Embryonic facial prominence (tissue), 1 donor: ENCODE measurements at regions not wholly inside any gene's neighbourhood (a gene's known extent, or its start where the extent isn't known, plus 50 kb on each side); places are given as distances from the start of the nearest gene placed in this dataset.

Source experiments
- DNase-seq: peaks from one replicate; pipeline ENCODE4 v3.0.0-alpha.2; 2016; ENCODE audit errors: extremely low spot score

DNA sequence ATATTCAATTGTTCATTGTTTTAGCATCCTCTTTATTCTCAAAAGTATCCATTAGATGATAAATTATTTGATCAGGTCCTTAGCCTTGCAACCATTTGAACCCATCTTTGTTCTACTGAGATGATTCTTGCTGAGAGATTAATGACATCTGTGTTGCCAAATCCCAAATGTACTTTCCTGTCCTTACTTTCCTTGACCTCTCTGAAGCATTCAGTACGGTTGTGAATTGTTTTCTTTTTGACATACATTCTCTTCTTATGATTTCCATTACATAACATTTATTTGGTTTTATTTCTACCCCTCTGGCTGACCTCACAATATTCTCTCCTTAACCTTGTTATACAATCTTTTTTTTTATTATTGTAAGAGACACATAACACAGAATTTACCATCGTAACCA, 1058.6 kb upstream of the CNTNAP5 start:
- no peak for DNase-seq

DNA sequence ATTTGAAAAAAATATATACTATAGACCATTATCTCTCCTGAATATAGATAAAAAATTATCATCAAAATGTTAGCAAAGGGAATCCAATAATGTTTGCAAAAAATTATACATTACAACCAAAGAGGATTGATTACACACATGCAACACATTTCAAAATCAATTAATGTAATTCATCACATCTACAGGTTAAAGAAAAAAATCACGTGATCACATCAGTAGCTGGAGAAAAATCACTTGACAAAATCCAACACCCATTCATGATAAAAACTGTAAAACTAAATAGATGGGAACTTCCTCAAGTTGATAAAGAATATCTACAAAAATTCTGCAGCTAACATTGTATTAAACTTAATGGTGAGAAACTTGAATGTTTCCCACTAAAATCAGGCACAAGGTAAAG, 1047.5 kb upstream of the CNTNAP5 start:
- no peak for DNase-seq

DNA sequence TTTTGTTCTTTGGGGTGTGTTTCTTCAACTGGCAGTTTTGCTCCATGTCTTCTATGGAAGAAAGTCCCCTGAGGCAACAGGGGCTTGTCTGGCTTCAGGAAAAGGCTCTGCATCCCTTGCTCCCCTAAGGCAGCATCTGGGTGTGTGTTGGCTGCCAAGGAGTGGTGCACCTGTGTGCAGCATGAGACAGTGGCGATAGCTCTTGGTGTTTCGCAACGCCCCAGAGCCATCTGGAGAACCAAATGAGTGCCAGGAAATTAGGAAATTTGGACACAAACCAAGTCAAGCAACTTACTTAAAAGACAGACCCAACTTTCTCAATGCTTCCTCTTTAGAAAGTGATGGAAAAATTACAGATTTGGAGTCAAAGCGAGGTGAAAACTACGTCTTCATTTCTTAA, 1044.4 kb upstream of the CNTNAP5 start:
- no peak for DNase-seq

DNA sequence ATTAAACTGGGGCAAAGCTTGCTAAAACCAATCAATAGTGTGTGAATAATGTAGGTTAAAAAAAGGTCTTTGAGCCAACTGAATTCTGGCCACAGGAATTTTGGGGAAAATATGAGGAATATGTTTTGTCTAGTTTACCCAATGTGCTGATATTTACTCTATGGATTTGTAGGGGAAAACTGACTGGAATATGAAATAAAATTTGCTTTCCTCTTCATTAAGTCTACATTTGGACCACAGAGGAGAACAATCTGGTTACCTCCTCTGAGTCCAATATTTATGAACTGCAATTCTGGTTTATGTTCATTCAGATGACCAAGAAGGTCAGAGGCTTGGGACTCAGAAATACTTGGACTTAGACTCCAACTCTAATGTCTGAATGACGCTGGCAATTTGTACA, 1042.2 kb upstream of the CNTNAP5 start:
- no peak for DNase-seq

DNA sequence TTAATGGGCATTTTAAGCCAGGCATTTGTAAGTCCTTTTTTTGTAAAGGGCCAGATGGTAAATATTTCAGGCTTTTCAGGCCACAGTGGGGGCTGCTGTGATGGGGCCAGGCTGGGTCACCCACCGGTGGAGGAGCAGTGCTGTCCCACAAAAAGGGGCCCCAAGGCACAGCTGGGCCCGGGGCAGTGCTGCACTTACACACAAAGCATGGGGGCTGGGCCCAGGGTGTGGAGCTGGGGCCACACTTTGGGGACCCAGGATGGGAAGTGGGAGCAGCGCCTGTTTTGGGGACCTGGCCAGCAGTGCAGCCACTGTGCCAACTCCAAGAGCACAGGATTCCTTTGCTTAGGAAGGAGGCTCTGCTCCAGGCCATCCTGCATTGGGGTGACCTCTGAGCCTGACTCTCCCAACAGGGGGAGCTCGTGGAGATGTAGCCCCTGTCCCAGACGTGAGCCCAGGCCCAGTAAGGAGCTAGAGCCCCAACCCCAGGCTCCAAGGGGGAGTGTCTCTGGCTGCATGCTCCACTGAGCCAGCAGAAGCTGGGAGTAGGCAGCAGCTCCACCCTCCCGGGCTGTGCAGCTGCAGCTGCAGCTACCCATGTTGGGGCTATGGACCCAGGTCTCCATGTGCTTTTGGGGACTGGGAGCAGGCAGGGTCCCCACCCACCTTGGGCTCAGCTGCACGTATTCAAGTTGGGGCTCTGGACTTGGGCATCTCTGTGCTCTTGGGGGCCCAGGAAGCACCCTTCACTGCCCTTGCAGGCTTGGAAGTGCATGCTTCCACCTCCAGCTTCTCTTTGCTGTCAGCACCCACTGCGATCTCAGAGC, 1036.5 kb upstream of the CNTNAP5 start:
- no peak for DNase-seq

DNA sequence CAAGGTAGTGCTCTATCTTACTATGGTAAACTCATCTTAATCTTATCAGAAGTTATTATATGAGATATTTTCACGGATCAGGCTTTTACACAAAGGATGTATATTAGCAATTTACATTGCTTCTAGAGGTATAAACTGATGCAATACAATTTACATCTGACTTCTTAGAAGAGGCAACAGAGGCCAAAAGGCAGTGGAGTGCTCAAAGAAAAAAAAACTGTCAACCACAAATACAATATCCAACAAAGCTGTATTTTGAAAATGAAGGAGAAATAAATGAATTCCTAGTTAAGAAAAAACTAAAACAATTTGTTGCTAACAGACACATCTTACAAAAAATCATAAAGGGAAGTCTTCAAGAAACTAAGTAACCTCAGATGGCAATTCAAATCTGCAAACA, 1031.5 kb upstream of the CNTNAP5 start:
- no peak for DNase-seq

DNA sequence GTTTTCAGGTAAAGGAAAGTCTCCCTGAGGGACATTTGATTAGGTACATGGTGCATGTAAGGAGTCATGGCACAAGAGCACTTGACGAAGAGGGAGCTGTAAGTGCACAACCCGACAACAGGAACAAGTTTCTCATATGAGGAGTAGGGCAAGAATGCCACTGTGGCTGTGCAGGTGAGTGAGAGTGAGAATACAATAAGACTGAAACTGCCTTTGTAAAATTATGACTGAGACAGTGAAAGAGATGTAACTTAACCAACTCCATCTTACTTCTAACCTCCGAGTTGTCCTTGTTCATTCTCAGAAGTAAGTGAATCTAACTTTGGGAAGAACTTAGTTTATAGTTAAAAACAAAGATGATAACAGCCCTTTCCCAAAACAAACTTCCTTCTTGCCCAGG, 1025.8 kb upstream of the CNTNAP5 start:
- no peak for DNase-seq

DNA sequence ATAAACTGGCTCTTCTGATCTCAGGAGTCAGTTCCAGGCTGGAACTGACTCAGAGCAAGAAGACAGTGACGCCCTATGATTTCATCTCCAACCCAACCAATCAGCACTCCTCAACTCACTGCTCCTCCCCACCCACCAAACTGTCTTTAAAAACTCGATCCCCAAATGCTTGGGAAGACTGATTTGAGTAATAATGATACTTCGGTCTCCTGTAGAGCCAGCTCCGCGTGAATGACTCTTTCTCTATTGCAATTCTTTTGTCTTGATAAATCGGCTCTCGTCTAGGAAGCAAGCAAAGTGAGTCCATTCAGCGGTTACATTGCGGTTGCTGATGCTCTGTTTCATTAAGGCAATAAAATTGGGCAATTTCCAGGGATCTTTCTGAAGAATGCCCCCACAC, 1025.3 kb upstream of the CNTNAP5 start:
- DNase-seq: no peak

DNA sequence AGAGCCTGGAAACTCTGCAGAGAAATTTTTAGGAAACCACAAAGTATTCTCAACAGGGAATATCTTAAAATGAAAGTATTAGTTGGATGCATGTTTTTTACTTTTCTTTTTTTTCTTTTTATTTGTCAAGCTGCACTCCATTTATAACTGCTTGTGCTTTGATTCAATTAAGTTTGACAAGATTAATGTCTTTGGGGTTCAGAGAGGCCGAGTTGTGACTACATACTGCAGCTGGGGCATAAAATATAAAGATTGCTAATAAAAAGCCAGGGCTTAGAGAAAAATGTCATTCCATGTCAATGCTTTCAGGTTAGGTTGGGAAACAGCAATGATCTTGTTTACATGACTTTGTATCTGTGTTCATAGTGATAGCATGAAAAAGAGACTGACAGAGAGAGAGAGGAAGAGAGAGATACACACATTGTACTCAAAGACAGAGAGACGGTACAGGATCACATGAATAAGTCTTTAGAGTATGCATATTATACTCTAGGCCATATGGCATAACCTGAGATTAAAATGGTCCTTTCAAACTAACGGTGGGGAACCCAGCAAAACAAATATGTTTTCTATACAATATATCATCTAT, 1022.3 kb upstream of the CNTNAP5 start:
- no peak for DNase-seq

DNA sequence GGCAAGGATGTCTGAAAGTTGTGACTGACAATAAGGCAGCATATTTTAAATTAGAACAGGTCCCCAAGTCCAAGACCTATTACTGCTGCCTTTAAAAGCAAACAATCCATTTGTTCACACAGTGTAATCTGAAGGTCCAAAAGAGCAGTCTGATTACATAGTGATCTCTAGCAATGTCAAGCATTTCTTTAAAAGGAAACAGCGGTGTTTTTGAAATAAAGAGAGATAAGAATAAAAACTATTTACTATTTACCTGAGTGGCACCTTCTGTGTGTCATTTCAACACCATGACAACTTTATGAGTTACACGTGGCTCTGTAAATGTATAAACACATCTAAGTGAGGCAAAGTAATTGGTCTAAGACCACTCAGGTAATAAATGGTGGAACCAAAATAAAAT, 1009.9 kb upstream of the CNTNAP5 start:
- no peak for DNase-seq

DNA sequence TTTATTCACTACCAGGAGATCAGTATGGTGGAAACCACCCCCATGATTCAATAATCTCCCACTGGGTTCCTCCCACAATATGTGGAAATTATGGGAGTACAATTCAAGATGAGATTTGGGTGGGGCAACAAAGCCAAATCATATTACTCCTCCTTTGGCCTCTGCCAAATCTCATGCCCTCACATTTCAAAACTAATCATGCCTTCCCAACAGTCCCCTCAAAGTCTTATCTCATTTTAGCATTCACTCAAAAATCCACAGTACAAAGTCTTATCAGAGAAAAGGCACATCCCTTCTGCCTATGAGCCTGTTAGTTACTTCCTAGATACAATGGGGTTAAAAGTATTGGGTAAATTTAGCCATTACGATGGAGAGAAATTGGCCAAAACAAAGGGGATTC, 989.5 kb upstream of the CNTNAP5 start:
- DNase-seq: no peak

DNA sequence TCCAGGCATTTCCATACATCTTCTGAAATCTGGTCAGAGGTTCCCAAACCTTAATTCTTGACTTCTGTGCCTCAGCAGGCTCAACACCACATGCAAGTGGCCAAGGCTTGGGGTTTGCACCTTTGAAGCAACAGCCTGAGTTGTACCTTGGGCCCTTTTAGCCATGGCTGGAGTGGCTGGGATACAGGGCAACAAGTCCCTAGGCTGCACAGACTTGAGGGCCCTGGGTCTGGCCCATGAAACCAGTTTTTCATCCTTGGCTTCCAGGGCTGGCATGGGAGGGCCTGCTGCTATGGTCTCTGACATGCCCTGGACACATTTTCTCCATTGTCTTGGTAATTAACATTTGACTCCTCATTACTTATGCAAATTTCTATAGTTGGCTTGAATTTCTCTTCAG, 988.8 kb upstream of the CNTNAP5 start:
- no peak for DNase-seq

DNA sequence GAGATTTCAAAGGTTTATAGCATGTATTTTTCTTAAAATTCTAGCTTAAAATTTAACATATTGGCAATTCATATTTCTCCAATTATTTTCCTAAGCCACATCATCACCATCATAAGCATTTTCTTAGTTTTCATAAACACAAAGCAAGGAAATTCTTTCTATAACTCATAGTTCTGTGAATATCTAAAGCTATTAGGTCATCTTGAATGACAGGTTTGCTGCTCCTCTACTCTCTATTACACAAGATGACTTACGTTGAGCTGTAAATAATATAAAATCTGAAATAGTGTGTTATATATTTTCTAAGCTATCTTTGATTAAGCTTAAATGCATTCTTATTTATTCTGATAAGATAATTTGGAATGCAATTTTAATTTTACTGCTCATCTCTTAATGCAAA, 984.6 kb upstream of the CNTNAP5 start:
- DNase-seq: no peak

DNA sequence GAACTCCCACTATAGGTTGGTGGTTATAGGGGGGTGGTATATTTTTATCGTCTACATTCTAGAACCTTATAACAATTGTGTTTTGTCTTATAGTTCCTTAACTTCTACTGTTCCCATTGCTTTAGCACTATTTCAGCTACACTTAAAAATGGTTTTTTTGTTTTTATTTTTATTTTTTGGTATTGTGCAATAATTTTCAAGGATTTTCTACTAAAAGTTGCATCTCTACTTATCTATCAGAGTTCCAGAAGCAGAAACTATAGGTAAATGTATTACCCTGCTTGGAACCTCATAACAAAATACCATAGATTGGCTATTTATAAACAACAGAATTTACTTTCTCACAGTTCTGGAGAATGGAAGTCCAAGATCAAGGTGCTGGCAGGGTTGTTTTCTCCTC, 981.6 kb upstream of the CNTNAP5 start:
- no peak for DNase-seq

DNA sequence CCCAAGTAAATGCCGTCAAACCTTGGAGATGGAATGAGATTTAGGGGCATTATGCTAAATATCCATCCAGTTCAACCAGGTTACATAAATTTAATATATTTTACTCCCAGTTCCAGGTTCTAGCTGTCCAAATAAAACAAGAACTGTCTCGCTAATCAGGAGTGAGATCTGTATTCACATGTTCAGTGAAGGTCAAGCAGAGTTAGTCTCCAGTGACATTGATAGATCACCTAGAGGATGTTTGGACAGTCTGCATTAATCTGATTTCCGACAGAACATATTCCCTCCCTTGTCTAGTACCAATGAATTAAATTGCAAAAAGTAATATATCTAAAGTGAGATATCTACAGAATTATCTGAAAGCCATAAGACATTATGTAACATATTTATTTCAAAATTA, 979.4 kb upstream of the CNTNAP5 start:
- DNase-seq: no peak

DNA sequence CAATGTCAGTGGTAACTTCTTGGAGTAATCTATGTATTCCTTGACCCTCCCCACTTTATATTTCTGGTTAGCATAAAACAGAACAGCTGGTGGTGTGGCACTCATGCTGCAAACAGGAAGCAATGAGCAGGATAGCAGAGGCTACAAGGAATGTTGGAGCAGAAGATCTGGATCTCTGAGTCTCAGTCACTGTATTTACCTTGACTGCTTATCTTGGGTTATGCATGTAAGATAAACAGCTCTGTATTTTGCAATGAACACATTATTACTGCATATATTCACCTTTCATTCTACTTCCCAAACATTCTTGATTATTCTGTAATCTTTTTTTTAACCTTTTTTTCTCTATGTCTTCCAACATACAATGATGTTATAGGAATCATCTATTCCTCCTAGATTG, 977.9 kb upstream of the CNTNAP5 start:
- DNase-seq: no peak

DNA sequence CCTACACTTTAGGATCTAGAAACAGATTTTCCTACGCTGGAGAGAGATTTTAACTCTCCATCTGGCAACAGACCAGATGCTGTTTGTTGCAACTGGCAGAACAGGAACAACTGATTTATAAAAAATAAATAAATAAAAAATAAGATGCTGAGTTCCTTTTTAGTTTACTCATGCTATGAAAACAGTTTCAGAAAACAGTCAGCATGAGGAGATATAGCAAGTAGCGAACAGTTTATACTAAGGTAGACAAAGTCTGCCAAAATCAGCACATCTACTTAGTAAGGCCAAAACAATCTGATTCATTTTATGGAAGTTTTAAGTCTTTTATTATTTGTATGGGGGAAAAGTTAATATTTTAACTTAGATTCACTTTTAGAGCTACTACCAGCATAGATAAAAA, 974.0 kb upstream of the CNTNAP5 start:
- DNase-seq: no peak

DNA sequence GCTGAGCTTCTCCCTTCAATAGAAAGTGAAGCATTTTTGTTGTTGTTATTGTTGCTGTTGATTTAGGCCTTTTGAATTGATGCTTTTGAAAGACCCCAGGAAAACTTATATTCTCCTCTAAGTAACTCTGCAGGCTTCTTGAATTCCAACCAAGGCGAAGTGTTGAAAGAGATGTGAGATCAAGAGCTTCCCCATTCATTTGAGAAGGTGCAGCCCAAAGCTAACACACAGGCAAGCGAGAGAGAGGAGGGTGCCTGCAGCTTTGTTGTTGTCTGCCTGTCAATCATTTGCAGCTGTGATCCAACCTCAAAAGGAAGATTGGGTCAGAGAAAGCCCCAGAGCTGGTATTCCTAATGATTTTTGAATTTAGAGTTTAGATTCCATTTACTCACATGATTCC, 963.6 kb upstream of the CNTNAP5 start:
- DNase-seq: no peak

DNA sequence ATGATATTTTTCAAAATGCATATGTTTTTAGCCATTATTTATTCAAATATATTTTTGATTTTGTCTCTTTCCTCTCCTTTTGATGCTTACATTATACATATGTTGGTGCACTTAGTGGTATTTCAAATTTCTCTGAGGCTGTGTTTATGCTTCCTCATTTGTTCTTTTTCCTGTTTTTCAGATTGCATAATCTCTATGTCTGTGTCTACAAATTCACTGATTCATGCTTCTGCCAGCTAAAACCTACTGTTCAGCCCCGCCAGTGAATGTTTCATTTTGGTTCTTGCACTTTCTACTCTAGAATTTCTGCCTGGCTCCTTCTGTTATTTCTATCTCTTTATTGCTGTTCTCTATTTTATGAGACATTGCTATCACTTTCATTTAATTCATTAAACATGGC, 951.7 kb upstream of the CNTNAP5 start:
- DNase-seq: no peak

DNA sequence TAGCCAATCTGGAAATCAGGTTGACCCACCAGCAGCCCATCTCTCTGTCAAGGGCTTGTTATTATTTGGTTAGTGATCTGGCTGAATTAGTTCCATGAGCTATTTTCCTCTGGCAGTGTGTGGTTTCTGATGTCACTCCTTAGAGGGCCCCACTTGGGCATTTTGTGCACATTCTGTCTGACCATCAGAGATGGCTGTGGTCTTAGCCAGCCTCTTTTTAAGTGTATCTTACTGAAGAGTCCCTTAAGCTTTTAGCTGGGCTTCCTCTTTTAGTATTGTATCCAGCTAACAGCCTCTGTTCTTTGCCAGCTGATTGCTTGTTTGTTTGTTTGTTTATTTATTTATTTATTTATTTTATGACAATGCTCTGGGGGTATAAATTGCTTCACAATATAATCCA, 951.1 kb upstream of the CNTNAP5 start:
- no peak for DNase-seq

DNA sequence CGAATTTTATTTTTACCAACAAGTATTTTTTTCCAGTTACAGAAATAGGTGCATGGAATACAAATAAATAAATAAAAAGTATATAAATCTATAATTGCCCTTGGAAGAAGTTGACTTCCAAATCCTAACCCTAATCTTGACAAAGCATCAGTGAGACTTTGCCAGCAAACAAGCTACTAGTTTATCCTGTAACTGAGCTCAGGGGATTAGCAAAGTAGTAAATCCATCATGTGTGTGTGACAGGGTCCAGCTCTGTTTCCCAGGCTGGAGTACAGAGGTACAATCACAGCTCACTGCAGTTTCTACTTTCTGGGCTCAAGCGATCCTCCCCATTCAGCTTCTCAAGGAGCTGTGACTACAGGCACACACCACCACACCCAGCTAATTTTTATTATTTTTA, 948.0 kb upstream of the CNTNAP5 start:
- DNase-seq: no peak

DNA sequence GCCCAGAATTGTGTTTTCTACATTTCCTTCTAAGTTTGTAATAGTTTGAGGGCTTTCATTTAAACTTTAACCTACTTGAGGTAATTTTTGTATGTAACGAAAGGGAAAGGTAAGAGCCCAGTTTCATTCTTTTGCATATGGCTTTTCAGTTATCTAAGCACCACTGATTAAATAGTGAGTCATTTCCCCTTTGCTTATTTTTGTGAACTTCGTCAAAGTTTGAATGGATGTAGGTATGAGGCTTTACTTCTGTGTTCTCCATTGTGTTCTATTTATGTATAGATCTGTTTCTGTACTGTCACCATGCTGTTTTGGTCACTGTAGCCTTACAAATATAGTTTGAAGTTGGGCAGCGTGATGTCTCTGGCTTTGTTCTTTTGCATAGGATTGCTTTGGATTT, 944.8 kb upstream of the CNTNAP5 start:
- no peak for DNase-seq

DNA sequence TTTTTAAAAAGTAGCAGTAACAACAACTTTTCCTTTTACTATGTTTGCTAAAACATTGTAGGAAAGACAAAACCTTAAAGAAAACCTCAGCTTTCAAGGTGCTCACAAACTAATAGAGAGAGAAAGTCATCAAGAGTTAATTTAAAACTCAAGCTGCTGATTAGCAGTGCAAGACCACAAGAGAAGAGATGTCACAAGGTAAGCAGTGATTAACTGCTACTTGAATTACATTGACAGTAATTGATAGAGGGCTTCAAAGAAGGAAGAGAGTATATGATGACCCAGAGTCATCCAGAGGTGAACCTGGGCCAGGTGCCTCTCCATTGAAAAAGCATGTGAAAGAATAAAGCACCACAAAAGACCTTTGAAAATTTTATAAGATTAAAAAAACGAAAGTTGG, 939.6 kb upstream of the CNTNAP5 start:
- no peak for DNase-seq
